ENCODE measurements at regions not wholly inside any gene's neighbourhood (a gene's known extent, or its start where the extent isn't known, plus 50 kb on each side); places are given as distances from the start of the nearest gene placed in this dataset.

DNA sequence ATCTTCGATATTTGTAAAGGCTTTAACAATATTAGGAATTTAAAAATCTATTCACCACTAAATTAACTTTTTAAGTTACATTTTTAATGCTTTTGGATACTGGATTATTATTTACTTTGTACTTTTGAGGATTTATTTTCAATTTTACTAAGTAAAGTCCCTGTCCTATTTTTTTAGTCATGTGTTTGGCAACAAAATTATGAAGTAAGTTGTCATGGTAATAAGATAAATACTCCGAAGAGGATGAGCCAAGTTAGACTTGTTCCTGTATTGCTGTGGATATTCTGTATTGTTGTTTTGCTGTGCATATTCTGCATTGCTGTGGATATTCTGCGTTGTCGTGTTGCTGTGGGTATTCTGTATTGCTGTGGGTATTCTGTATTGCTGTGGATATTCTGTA is 210.1 kb downstream of the MTRR start:
- TF ChIP-seq, protein P1, sequence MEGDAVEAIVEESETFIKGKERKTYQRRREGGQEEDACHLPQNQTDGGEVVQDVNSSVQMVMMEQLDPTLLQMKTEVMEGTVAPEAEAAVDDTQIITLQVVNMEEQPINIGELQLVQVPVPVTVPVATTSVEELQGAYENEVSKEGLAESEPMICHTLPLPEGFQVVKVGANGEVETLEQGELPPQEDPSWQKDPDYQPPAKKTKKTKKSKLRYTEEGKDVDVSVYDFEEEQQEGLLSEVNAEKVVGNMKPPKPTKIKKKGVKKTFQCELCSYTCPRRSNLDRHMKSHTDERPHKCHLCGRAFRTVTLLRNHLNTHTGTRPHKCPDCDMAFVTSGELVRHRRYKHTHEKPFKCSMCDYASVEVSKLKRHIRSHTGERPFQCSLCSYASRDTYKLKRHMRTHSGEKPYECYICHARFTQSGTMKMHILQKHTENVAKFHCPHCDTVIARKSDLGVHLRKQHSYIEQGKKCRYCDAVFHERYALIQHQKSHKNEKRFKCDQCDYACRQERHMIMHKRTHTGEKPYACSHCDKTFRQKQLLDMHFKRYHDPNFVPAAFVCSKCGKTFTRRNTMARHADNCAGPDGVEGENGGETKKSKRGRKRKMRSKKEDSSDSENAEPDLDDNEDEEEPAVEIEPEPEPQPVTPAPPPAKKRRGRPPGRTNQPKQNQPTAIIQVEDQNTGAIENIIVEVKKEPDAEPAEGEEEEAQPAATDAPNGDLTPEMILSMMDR (IDR thresholded peaks at IDR 0.05; ENCODE audit: low read depth, low read length, poor library complexity, severe bottlenecking) = no peak
- no peak for TF ChIP-seq EZH2phosphoT487 (IDR thresholded peaks at IDR 0.05; ENCODE audit: borderline replicate concordance, low read length)
